ENCODE measurements at regions not wholly inside any gene's neighbourhood (a gene's known extent, or its start where the extent isn't known, plus 50 kb on each side); places are given as distances from the start of the nearest gene placed in this dataset.

DNA sequence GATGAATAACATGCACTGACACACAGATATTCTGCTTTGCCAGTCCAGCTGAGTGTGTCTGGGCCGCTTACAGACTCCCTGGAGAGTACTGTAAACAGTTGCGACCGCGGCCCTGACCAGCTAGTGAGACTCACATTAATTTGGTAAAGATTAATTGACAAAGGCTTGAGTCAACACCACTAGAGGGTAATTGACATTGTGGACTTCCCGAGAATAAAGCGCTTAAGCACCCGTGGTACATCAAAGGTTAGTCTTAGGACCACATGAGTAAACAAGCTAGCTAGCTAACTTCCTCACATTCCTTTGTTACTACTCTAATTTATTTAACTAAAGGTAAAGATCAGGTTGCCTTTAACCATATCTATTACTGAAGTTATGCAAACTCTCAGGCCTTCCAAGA lies 624.4 kb upstream of the ARGLU1 start:
- DNase-seq (ENCODE audit: low read depth in 4 of 4, low spot score in 2 of 4): no peak

DNA sequence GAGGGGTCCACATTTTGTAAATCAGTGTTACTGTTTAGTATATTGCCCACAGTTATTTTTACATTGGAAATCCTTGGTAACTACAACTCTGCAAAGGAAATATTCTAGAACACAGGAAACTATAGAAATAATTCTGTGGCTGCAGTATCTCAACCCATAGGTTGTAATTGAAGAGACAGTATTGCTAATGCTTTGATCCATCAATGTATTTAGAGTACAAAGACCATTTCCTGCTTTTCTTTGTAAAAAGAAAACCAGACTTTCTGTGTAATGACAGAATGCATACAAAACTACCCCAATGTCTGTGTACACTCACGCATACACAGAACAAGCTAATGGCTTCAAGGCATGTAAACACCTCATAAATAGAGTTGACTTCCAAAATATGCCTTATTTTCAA lies 622.1 kb upstream of the ARGLU1 start:
- DNase-seq (ENCODE audit: low read depth in 4 of 4, low spot score in 2 of 4): no peak

DNA sequence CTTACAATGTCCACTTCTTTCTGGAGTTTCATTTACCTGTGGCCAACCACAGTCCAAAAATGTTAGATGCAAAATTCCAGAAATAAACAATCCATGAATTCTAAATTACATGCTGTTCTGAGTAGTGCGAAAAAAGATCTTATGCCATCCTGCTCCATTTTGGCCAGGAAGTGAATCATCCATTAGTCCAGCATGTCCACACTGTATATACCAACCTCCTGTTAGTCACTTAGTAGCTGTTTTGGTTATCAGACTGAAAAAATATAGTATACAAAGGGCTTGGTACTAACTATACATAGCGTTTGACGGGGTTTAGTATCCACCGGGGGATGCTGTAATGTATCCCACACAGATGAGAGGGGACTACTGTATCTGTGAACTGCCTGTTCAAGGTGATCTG lies 618.0 kb upstream of the ARGLU1 start:
- no peak for DNase-seq (ENCODE audit: low read depth in 4 of 4, low spot score in 2 of 4)

DNA sequence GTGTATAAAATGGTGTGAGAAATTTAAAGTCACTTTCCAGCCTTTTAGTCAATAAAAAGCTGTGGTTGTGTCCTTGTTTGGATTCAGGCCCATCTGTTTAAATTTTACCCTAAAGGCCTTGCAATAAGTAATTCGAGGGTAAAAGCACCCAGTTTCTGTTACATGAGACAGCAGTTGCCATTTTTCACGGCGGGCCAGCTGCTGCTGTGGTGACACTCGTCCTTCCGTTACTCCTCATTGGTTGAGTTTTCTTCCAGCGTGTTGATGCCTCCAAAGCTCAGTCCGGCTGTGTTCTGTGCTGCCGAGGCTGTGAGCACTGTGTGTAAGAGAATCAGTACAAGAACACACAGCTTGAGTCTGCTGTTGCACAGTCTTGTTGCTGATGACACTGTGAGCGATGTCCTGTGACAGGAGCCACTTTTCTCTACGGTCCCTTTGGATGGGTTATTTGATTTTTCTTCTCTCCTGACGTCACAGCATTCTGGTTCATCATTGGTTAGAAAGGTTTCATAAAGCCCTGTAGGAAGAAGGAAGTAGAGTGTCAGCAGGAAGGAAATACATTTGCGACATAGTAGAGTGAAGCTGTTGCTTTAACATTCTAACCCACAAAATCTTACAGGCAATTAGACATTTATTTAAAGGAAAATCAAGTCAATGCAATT lies 602.5 kb upstream of the ARGLU1 start:
- no peak for DNase-seq (ENCODE audit: low read depth in 4 of 4, low spot score in 2 of 4)

DNA sequence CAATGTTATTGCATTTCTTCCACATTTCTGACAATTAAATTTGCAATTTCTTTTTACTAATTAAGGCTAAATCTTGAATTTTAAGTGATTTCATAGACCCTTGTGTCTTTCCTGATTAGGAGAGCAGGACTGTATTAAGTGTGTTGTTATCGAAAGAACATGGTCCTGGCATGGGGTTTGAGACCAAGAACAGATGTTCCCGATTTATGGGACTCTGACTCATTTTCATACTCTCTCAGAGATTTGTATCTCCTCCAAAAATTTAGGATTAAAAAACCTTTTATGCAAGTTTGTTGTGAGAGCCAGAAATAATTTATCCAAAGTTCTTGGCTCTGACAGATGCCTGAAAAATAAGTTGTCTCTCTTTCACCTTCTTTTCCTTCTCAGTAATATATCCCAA lies 589.3 kb upstream of the ARGLU1 start:
- DNase-seq (ENCODE audit: low read depth in 4 of 4, low spot score in 2 of 4): no peak

DNA sequence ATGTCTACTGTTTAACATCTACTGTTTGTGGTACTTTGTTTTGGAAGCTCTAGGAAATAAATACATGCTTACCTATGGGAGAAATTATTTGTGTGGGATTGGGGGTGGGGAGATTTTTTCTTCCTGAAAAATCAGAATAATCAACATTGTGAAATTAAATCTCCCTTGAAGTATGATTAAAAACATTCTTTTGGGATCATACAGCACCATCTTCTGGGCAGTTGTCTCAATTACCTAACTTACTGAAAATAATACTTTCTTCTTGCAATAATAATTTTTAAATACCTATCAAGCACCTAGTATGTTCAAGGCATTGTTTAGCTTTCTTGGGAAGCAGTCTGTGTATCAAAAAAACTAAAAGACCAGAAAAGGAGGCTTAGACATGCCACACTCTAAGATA lies 576.5 kb upstream of the ARGLU1 start:
- no peak for DNase-seq (ENCODE audit: low read depth in 4 of 4, low spot score in 2 of 4)

DNA sequence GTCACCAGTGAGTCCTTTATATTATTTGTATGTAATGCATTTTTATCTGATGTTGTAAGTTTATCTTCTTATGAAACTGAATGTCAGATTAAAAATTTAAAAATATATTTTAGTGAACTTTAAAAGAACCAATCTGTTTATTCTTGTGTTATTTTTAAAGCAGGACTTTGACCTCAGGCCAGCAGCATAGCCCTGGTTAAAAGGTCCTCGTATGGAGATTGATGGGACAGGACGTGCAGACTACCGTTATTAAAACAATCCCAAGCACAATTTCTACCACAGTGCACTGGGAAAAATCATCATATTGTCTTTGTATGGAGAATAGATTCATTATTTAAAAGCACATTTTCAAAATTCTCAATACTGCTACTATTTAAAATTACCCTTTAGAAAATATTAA lies 573.8 kb upstream of the ARGLU1 start:
- no peak for DNase-seq (ENCODE audit: low read depth in 4 of 4, low spot score in 2 of 4)

DNA sequence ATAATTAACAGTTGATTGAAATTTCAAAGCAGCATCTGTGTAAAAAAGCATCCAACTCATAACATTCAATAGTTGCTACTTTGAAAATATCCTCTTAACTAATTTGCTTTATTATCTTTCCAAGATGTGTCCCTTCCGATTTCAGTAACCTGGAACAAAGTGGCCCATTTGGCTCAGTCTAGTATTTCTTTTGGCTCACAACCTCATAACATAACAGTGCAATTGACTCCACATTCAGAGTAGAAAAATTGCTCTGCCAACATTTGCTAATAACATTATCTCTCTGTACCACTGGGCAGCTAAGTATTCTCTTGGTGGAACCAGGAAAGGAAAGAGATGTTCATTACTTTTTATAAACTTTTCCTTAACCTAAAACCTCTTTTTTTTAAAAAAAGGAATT lies 571.1 kb upstream of the ARGLU1 start:
- no peak for DNase-seq (ENCODE audit: low read depth in 4 of 4, low spot score in 2 of 4)

DNA sequence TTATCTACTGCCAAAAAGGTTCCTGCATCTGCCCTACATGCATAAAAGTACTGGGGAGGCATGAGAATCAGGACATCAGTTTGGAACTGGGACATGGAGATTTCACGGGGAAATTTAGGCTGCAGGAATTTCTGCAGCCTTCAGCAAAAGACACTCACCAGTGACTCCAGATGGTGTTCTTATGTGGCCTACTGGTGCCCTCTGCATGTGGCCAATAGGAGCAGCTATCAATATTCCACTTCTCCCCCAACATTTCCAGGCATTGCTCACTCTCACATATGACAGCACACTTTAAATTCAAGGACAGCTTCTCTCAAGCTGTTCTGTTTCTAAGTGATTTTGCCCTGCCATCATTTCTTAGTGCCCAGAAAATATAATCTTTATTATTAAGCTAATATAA lies 570.5 kb upstream of the ARGLU1 start:
- DNase-seq (ENCODE audit: low read depth in 4 of 4, low spot score in 2 of 4): no peak

DNA sequence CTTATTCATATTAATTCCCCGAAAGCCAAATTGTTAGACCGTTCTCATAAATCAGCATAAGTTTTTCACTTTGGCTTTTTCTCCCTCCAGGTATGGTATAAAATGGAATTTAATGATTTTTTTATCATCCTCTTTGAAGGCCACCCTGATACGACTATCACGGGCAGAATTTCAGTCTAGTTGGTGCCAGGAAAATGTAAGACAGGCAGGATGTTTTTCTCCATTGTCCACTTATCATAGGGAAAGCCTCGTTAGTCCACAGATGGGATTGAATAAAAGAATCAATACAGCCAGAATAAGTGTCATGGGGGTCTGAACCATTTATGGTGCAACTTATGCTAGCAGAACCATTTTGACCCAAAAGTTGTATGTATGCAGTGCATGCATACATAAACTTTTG lies 566.0 kb upstream of the ARGLU1 start:
- no peak for DNase-seq (ENCODE audit: low read depth in 4 of 4, low spot score in 2 of 4)

DNA sequence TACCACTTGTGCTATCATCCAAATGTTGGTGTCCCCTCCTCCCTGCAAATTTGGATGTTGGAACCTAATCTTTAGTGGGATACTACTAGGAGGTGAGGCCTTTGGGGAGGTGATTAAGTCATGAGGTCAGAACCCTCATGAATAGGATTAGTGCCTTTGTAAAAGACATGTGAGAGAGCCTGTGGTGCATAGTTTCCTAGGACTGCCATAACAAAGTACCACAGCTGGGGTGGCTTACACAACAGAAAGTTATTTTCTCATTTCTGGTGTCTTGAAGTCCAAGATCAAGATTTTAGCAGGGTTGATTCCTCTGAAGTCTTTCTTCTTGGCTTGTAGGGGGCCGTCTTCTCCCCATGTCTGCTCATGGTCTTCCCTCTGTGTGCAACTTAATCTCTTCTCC lies 562.6 kb upstream of the ARGLU1 start:
- DNase-seq (ENCODE audit: low read depth in 4 of 4, low spot score in 2 of 4): no peak

DNA sequence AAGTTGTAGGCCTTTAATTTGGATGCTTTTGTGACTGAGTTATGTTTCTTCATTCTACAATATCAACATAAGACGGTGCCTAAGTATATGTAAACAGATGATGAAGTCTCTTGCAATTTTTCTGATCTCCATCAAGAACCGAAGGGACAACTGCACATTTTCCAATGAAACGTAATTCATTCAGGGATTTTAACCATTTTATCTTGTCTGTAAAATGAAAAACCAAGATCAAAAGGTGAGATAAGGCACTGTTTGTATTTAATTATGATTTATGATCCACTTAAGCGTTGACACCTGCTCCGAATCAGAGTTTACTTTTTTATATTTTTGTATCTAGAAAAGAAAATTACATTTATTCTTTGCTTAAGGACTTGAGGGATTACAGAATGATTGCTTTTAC lies 556.8 kb upstream of the ARGLU1 start:
- DNase-seq (ENCODE audit: low read depth in 4 of 4, low spot score in 2 of 4): no peak

DNA sequence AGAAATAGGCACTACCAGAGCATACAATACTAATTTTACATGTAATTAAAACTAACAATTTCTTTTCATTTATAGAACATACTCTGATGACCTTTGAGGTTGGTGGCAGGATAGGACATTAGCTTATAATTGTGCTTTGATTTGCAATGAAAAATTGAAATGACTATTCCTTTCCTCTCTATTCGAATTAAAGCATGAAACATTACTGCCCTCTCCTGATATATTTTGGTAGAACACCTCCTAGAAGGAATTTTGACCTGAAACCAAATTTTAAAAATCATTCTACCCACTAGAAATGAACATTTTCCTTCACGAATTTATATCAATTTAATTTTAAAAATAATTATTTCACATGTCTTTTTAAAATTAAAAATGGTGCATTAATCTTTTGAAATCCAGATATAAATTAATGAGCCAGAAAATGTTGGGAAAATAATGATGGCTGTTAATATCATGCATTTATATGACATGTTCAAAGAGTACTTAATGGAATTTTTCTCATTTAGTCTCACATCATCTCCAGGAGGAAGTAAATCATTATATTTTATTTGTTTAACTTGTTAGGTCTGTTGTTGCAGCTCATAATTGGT lies 556.3 kb upstream of the ARGLU1 start:
- DNase-seq (ENCODE audit: low read depth in 4 of 4, low spot score in 2 of 4): peak; percentile 5 to 41 (median 10)

DNA sequence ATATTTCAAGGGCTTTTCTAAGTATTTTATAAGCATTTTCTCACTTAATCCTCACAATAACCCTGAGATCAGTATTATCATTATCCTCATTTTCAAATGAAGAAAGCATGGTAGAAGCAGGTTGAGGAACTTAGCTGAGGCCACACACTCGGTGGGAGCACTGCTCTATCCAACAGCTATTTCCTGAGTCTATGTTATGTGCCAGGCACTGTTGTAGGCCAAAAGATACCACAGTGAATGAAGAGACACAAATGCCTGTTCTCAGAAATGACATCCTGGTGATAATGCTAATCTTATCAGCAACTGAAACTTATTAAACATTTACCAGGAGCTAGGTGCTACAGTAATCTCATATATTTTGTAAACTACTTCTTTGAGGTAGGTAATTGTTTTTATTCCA lies 553.9 kb upstream of the ARGLU1 start:
- DNase-seq (ENCODE audit: low read depth in 4 of 4, low spot score in 2 of 4): no peak

DNA sequence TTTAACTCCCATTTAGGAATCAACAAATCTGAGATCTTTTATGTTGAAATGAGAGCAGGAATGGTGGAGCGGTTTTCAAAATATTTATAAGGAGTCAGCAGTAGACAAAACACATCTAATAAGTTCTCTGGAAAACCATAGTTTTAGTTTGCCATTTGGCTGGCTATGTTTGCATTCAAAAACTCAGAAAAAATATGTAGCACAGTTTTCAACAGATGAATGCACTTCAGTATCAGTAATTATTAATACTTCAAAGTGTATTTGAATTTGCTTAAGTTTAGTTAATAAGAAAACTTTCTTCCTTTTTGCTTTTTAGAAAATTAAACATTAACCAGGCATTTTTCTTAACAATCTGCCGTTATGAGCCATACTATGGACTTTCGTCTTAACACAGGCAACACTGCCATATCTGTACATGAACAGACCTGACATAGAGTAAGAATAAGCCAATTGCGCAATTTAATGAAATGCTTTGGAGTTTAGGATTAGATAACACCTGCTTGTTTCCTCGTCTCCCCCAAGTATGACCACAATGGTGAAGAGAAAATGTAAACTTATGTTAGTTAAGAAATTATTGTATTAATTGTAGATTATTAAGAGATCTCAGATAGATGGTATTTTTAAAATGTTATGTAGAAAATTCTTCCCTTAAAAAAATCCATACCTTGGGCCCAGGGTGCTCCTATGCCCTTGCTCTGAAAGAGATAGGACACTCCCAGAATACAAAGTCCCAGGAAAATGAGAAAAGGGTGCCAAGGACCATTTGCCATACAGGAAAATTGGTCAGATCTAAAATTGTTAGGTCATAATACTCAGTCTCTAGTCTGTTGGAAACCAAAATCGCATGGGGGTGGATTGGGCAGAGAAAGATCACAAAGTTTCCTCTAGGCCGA lies 552.3 kb upstream of the ARGLU1 start:
- DNase-seq (ENCODE audit: low read depth in 4 of 4, low spot score in 2 of 4): no peak

DNA sequence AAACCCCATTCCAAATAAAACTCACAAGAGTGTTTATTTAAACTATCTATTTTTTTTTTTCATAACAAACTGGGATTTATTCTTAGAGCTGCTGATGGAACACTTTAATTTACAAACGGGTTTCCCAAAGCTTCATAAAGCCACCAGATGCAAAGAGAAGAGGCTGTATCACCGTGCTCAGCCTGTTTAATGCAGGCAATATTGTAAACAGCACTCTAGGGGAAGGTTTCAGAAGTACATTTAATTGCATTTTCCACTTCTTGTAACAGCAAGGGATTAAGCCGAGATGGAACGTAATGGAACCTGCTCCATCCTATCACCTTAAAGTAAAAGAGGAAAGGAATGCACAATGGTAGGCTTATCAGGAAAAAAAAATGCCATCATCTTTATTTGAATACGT lies 550.6 kb upstream of the ARGLU1 start:
- DNase-seq (ENCODE audit: low read depth in 4 of 4, low spot score in 2 of 4): no peak

DNA sequence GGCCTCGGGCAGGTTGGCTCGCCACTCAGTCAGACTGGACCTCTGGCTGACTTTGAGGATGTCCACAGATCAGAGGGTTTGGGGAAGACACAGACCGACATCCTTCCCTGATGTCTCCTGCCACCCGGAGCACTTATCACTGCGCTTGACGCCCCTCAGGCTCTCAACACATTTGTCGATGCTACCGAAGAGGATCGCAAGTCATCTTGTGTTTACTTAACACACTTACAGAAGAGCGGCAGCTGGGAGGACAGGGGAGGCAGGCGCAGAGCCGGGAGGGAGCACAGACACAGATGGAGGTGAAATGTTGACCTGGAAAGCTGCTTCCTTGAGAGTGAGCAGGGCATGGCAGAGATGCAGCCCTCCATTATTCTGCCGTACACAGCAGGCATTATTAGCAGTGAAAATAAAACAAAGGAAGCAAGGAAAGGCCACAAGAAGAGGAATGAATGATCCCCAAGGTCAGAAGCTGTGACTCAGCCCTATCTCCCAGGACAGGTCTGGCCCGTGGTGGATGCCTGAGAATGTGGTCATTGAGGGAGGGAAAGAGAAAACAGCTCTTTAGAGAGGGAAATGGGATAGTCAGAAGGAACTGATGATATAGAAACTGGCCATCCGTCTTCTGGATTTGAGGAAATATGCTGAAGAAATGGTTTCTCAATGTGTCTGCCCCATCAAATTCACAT lies 549.5 kb upstream of the ARGLU1 start:
- DNase-seq (ENCODE audit: low read depth in 4 of 4, low spot score in 2 of 4): no peak

DNA sequence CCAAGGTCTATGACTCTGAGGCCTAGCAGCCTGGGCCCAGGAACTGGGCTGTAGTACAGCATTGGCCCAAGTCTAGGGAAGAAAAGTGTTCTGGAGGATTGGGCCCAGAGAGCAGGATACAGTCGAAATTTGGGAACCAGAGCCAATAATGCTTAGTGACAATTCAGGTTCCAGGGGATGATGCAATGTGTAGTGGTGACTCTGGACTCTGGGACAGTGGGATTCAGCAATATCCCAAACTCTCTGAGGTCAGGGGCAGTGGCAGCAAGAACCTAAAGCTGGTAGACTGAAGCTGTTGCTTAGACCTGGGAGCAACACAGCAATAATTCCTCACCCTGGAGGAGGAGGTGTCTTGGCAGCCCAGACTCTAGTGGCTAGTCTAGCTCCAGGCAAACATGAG lies 545.5 kb upstream of the ARGLU1 start:
- DNase-seq (ENCODE audit: low read depth in 4 of 4, low spot score in 2 of 4): no peak

DNA sequence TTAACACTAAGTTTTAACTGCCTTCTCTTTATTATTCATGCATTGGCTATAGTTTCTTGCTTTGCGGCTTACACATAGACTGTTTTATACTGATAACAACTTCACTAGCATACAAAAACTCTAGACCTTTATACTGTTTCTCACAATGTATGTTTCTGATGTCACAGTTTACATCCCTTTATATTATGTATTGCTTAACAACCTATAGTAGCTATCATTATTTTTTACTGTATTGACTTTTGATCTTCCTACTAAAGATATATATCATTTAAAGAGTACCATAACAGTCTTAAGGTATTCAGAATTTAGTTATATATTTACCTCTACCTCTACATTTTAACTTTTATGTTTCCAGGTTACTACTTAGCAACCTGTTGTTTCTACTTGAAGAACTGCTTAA lies 543.3 kb upstream of the ARGLU1 start:
- DNase-seq (ENCODE audit: low read depth in 4 of 4, low spot score in 2 of 4): no peak

DNA sequence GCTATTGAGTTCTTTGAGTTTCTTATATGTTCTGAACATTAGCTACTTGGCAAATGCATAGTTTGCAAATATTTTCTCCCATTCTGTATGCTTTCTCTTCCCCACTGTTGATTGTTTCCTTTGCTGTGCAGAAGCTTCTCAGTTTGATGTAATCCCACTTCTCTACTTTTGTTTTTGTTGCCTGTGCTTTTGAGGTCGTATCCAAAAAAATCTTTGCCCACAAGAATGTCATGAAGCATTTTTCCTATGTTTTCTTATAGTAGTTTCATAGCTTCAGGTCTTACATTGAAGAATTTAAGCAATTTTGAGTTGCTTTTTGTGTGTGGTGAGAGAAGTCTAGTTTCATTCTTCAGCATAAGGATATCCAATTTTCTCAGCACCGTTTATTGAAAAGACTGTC lies 536.7 kb upstream of the ARGLU1 start:
- no peak for DNase-seq (ENCODE audit: low read depth in 4 of 4, low spot score in 2 of 4)

DNA sequence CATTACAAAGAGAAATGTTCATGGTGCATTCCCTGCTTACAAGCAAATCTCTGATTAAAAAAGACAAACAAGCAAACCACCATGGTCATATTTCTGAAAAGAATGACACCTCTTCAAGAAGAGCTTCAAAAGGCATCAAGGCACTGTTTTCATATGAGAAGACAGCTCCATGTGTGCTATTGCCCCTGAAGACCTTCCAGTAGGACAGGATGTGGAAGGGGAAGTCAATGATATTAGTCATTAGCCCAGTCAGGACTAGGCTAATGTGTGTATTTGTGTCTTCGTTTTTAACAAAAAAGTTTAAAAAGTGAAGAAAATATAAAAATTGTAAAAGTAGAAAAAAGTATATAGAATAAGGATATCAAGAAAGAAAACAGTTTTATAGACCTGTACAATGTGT lies 534.7 kb upstream of the ARGLU1 start:
- DNase-seq (ENCODE audit: low read depth in 4 of 4, low spot score in 2 of 4): no peak
